Cardiac fibroblast (primary cell): ENCODE measurements at regions not wholly inside any gene's neighbourhood (a gene's known extent, or its start where the extent isn't known, plus 50 kb on each side); places are given as distances from the start of the nearest gene placed in this dataset.

Experiments used
- DNase-seq, 2 donors: peaks; one replicate each; pipeline versions ENCODE4 v3.0.0 to v3.0.0-alpha.2; 2010; ENCODE audit warnings: low read depth in 2 of 2
- H3K4me3 ChIP-seq, 2 donors: replicated peaks in 1 of 2; 1 replicate in 1 of 2; 2 replicates in 1 of 2; pipeline ENCODE4 v1.5.1; 2011; ENCODE audit warnings: low read depth in 2 of 2, low read length in 2 of 2, mild to moderate bottlenecking in 2 of 2, moderate library complexity in 1 of 2
- TF ChIP-seq, protein P1 (sequence below): IDR thresholded peaks from one replicate; pipeline ENCODE4 v1.5.1; 2011; ENCODE audit warnings: low read depth, mild to moderate bottlenecking, low read length, inconsistent platforms

DNA sequence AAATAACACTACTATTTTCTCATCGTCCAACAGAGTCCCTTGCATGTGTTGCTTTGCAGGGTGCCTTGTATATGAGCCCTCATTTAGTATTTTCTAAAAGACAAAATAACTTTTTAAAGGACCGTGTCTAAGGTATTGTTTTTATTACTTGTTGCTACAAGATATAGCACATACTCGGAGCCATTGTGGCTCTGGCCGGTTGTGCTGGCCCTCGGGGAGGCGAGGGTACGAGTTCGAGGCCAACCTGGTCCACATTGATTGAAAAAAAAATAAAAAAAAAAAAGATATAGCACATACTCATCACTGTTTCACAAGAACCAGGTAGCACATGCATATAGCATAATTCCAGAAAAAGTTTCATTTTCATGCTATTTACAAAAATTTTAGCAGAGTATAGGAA, 869.2 kb downstream of the MRPL39 start:
- DNase-seq = no peak
- TF ChIP-seq, protein P1, sequence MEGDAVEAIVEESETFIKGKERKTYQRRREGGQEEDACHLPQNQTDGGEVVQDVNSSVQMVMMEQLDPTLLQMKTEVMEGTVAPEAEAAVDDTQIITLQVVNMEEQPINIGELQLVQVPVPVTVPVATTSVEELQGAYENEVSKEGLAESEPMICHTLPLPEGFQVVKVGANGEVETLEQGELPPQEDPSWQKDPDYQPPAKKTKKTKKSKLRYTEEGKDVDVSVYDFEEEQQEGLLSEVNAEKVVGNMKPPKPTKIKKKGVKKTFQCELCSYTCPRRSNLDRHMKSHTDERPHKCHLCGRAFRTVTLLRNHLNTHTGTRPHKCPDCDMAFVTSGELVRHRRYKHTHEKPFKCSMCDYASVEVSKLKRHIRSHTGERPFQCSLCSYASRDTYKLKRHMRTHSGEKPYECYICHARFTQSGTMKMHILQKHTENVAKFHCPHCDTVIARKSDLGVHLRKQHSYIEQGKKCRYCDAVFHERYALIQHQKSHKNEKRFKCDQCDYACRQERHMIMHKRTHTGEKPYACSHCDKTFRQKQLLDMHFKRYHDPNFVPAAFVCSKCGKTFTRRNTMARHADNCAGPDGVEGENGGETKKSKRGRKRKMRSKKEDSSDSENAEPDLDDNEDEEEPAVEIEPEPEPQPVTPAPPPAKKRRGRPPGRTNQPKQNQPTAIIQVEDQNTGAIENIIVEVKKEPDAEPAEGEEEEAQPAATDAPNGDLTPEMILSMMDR = no peak
- H3K4me3 ChIP-seq = no peak overlapping the region

DNA sequence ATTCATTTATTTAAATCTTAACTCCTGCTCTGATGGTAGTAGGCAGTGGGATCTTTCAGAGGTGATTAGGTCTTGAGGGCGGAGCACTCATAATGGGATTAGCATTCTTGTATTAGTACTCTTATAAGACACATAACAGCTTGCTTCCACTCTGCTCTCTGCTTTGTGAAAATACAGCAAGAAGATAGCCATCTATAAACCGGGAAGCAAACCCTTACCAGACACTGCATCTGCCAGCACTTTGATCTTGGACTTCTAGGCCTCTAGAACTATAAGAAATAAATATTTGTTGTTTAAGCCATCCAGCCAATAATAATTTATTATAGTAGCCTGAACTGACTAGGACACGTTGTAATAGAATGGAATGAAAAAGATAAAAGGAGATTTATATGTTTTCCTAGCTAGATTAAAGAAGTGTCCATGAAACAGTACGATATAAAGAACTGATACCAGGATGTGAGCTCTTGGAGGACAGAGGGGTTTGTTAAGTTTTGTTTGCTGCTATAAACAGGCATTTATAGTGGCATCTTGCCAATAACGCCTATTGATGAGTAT, 869.9 kb downstream of the MRPL39 start:
- no peak overlapping the region for H3K4me3 ChIP-seq
- TF ChIP-seq, protein P1 = no peak
- no peak for DNase-seq

DNA sequence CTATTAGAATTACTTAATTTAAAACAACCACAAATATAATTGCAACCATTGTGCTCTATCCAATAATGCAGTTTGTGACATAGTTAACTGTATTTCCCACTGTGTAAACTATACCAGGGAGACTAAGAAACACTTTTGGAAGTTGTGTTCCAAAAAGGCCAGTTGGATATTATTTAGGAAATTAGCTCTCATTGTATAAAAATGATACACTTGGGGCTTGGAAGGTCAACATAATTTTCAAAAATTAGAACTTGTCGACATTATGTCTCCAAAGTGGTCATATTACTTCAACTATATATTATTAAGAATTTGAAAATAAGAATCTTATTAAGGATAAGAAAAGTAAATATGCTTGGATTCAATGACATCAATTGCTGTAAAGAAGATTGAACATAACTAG, 876.6 kb downstream of the MRPL39 start:
- TF ChIP-seq, protein P1 = no peak
- H3K4me3 ChIP-seq = no peak overlapping the region
- DNase-seq = no peak

DNA sequence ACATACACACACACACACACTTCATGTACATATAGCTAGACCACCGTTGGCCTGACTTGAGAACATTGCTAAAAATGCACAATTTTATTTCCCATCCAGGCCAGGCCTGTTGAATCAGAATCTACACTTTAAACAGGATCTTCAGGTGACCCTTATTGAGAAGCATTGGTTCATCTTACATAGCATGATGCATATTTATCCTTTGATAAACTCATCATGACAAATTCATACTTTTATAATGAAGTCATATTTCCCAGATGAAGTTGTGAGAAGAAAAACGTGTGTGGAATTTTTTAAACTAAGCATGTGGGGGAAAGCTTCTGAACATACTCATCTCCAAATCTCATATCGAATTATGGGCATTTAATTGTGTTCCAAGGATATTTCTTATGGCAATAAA, 877.7 kb downstream of the MRPL39 start:
- peak in 1 of 2 donors; percentile 3 for DNase-seq
- H3K4me3 ChIP-seq = no peak overlapping the region
- TF ChIP-seq, protein P1 = no peak

DNA sequence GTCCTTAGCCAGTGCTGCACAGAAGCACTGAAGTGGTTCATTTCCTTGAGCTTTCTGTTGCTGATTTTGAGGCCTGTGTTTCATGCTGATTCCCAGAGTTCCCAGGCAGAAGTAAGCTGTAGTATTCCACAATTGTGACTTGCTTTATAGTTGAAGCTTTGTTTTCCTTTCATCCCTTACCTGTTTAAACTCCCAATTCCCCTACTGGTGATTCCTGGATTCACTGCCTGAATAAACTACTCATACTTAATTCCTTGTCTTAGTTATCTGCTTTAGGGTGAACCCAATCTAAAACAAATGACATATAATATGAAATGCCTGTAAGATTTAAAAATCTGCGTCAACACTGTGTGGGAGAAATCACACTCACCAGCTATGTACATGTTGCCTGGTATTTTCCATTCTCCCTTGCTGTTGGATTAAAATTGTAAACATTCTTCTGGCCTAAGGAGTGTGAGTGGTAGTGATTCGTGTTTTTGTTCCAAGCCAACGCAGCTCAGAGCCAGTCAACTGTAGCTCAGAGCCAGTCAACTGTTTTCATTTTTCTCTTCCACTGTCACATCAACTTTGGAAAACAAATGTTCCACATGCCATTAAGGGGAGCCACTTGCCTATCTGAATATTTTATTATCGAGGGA, 879.4 kb downstream of the MRPL39 start:
- no peak overlapping the region for H3K4me3 ChIP-seq
- DNase-seq = no peak
- TF ChIP-seq, protein P1 = no peak

DNA sequence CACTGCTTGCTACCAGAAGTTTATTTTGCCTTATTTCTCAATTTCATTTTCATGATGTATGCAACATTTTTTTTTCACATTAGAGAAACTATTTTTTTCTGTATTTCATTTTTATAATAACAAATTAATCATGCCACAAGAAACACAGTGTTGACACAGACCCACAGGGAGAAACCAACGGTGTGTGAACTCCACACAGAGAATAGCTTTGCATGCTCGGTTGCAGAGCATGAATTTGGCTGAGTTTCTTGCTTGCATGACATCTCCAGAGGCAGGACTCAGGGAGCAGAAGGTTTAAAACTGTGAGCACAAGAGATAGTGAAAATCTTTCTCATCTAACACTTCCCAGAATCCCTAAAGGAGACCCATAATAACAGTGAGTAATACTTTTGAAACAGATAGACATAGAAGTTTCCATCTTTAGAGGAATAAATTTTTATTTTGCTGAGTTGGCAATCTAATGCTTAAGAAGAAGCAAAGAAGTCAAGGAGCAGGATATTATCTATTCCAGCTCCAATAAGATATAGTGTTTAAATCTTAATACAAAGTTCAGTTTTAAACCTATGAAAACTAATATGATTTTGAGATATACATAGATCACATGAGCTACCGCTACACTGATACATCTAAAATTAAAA, 890.9 kb downstream of the MRPL39 start:
- TF ChIP-seq, protein P1 = no peak
- DNase-seq = peak in 1 of 2 donors; percentile 3
- H3K4me3 ChIP-seq = no peak overlapping the region
